GM19025 (cell line): ENCODE measurements at regions not wholly inside any gene's neighbourhood (a gene's known extent, or its start where the extent isn't known, plus 50 kb on each side); places are given as distances from the start of the nearest gene placed in this dataset.
"Not testable (repeated sequence)": the region's sequence is repeated elsewhere in the genome, so short reads cannot be mapped to it uniquely, and the experiment has no call there.

ENCODE experiments used
- ATAC-seq: cut with Tn5 transposase; IDR thresholded peaks from one replicate; pipeline ENCODE4 v1.9.1; 2021; ENCODE audit warnings: mild to moderate bottlenecking, low read depth, moderate library complexity; ENCODE audit not compliant: unreplicated experiment

DNA sequence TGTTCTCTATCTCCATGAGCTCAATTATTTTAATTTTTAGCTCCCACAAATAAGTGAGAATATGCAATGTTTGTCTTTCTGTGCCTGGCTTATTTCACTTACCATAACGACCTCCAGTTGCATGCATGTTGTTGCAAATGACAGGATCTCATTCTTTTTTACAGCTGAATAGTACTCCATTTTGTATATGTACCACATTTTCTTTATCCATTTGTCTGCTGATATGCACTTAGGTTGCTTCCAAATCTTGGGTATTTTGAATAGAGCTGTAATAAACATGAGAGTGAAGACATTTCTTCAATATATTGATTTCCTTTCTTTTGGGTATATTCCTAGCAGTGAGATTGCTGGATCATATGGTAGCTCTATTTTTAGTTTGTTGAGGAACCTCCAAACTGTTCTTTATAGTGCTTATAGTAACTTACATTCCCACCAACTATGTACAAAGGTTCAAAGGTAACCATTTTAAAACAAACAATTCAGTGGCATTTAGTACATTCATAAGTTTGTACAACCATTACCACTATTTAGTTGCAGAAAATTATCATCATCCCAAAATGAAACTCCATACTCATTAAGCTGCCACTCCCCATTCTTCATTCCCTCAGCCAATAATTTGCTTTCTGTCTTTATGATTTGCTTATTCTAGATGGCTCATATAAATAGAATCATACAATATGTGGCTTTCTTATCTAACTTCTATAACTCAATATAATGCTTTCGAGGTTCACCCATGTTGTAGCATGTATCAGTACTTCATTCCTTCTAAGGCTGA is 255.9 kb upstream of the NFIA start:
- ATAC-seq, result no peak

DNA sequence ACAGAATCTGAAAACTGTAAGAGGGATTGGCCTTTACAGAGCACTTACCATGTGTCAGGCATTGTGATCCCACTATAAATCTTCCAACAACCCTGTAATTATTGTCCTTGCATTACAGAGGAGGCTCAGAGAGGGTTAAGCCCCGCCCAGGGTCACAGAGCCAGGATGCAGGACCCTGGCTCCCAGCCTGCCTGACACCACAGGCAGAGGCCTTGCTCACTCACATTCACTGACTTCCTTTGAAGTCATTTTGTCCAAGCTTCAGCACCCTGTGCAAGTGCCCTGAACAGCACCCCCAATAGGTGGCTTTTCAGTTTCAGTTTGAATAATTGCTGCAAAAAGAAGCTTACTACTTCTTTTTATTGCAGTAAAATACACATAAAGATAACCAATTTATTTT is 256.8 kb upstream of the NFIA start:
- ATAC-seq, result no peak

DNA sequence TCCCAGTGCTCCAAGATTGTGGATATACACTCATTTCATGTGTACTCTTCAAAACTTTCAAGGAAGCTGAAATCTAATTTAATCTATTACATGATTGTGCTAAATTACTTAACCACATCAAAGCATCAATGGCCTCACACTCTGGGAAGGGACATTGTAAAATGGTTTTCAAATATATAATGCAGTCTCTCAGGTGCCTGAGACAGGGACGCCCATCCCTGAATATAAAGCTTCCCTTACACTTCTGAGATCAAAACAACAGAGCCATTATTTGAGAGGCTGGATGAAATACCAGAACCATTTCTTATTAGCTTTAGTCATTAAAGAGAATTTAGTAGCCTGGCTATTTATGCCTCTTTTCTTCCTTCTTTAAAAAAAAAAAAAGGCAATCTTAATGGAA is 259.2 kb upstream of the NFIA start:
- ATAC-seq, result no peak

DNA sequence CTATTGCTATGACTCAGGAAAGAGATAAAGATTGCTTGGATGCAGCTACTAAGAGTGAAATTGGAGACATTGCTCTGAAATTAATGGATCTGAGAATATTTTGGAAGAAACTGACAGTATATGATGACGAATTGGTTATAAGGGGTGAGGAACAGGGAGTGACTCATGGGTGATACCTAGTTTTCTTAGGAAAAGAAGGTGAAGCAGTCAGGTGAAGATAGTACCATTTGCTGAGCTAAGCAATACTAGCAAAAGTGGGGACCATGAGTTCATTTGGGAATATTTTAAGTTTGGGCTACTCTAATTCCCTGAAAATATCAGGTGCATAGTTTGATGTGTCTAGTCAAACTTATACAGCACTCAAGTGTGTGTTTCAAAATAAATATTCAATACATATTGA is 260.1 kb upstream of the NFIA start:
- ATAC-seq, result no peak

DNA sequence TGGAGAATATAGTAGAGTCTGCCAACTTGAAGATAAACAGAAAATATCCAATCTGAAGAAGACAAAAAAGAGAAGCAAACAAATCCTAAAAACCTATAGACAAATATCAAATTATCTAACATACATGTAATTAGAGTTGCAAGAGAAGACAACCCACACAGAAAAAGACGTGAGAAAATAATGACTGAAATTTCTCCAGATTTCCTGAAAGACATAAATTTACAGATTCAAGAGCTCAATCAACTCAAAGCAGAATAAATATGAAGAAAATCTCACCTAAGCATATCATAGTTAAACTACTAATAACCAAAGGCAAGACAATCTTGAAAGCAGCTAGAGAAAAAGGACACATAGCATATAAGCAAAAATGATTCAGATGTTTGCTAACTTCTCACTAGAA is 261.2 kb upstream of the NFIA start:
- ATAC-seq, result no peak

DNA sequence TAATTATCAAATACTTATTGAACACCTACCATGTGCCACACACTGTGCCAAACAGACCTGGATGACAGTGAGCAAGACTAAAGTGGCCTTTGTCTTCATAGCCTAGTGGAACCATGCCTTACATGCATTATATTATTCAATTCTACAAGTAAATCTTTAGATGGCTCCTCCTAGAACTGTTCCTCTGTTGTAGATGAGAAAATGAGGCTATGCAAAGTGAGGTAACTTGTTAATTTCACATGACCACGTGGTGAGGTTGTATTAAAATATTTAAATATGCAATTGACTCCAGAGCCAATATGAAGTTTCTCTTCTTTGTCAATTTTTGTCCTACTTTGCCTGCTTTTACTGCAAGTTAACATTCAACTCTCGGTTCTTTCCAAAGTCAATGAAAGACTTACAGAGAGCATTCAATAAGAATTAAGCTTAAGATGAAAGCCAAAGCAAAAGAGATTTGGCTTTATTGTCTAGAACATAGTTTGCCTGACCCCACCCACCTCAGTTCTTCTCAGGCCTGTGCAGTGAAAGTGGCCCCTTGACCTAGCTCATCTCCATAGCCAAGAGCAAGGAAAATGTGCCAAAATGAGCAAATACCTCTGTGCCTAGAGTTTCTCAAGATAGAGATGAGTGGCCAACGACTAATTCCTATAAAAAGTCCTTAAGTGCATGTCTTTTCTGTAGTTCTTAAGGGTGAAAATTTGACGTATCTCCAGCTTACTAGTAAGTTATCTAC is 263.2 kb upstream of the NFIA start:
- no peak for ATAC-seq

- ATAC-seq, result no peak
These were observed 269.3 kb upstream of the NFIA start for GRCh38 chr1:60813071-60813470.

- ATAC-seq, result no peak
These were observed 273.0 kb upstream of the NFIA start for GRCh38 chr1:60809204-60809980.

DNA sequence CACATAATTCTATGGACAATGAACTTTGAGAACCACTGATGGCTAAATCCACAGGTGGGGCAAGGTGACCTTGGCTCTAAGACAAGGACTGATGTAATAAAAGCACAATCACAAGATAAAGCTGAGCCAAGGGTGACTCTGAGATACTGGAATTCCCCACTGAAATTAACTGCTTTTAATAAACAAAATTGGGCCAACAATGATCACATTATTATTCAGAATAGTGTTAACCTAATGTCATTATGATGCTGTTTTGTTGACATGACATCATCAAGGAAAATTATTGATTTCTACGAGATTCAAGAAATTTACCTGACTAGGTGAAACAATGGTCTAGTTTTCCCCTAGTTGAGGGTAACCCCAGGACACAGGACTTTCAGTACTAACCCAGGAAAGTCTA is 273.7 kb upstream of the NFIA start:
- no peak for ATAC-seq

- ATAC-seq, result no peak
These were observed 279.5 kb upstream of the NFIA start for GRCh38 chr1:60802884-60803283.

- no peak for ATAC-seq
These were observed 285.0 kb upstream of the NFIA start for GRCh38 chr1:60797351-60797750.

DNA sequence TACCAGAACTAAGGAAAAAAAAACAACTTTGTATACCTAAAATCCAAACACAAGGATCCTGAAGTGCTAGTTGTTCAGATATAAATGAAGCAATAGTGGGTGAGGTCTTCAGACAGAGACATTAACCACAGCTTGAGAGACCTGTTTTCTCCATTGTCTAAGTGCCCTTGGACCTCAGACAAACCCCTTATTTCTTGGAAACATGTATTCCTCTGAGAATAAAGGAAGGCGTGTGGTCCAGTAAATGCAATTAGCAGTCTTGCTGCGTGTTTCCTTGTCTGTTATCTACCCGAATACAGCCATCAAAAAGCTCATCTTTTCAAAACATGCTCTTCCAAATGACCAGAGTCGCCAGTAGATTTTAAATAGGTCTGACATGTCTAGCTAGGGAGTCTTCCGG is 291.1 kb upstream of the NFIA start:
- no peak for ATAC-seq

- not testable (repeated sequence) for ATAC-seq
These were observed 309.3 kb upstream of the NFIA start for GRCh38 chr1:60773099-60773498.

DNA sequence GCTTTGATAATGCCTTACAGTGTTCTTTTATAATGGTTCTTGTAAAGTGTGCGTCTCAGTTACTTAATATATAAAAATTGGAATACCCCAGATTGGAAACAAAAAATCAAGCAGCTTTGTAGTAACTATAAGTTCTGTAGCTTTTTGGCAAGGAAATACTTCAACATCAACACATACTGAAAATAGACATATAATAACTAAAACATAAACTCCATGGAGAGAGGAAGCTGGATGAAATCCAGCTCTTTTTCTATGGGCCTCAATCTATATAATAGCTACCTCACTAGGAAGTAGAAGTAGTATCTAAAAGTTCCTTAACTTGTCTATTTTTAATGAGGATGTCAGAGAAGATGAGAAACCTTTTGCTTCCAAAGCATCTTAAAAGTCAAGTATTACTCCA is 313.3 kb upstream of the NFIA start:
- ATAC-seq, result no peak

DNA sequence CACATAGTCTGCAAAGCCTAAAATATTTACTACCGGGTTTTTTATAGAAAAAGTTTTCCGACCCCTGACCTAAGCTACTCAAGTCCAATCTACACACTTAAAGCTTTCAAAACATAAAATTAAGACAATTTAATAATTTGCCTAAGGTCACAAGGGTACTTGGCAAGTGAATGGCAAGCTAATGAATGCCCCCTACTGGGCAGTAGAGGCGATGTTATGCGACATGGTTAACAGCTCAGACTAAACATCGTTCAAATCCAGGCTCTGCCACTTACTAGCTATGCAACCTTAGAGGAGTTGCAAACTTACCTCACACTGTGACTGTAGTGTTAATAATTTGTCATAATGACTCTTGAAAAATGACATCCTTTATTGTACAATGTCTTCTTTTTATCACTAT is 317.2 kb upstream of the NFIA start:
- ATAC-seq, result no peak

GRCh38 chr1:60764489-60764888 is 317.9 kb upstream of the NFIA start:
- ATAC-seq, result no peak

GRCh38 chr1:60763741-60764140 is 318.6 kb upstream of the NFIA start:
- no peak for ATAC-seq

- no peak for ATAC-seq
These were observed 319.4 kb upstream of the NFIA start for GRCh38 chr1:60762911-60763310.

DNA sequence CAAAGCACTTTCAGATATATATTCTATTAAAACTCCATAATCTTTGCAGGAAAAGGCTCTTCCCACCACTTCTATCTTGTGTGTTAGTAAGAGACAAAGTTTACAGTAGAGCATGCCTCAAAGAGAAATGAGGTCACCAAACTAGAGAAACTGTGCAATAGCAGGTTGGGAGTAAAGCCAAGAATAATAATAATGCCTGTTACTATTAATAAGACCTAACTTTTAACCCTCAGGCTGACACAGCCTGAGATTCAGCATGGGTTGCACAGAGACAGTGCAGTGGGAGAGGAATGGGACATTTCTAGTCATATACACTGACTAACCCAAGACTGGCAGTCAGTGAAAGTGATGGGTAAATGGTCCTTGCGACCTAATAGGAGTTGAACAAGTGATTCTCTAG is 320.2 kb upstream of the NFIA start:
- ATAC-seq, result no peak

DNA sequence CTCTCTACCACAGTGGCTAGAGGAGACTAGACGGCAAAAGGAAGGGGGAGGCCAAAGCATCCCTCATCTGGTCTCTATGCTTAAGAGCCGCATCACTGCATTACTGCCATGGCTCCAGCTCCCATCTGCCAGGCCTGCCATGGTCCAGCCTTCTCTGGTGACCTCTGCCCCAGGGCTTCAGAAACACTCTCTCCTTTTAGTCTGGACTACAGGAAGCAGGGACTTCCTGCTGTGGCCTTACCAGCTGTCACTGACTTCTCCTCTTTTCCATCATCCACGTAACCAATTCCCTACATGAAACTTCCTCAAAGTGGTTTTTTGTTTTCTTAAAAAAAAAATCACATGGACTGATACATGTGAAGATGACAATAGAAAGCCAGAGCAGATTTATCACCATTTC is 323.1 kb upstream of the NFIA start:
- no peak for ATAC-seq

- ATAC-seq, result no peak
These were observed 324.9 kb upstream of the NFIA start for GRCh38 chr1:60757485-60757884.
